ENCODE measurements at regions not wholly inside any gene's neighbourhood (a gene's known extent, or its start where the extent isn't known, plus 50 kb on each side); places are given as distances from the start of the nearest gene placed in this dataset.

GRCh38 chr16:35931722-35932121 is 2472.3 kb downstream of the TP53TG3F start:
- no peak overlapping the region for H3K27ac ChIP-seq (replicated peaks)
- DNase-seq (ENCODE audit: low read depth in 1 of 2, low spot score in 1 of 2): no peak

More at GRCh38 chr16:35931722-35932121, 2472.3 kb downstream of the TP53TG3F start:
- Histone ChIP-seq H3K27me3 (ENCODE audit: insufficient read depth, poor library complexity, severe bottlenecking) (no peaks in the 10 kb centered on the region), H3K4me3 (replicated peaks; ENCODE audit: insufficient read depth, low read length) (no peak overlapping the region)
- TF ChIP-seq SPI1 (IDR thresholded peaks at IDR 0.05; ENCODE audit: borderline replicate concordance, low read depth) (no peak), POLR2AphosphoS5 (IDR thresholded peaks at IDR 0.05; ENCODE audit: low read depth) (no peak), GABPA (IDR thresholded peaks at IDR 0.05; ENCODE audit: low read depth) (no peak), CTCF (IDR thresholded peaks at IDR 0.05; ENCODE audit: insufficient read depth, low read length) (no peak), REST (IDR thresholded peaks at IDR 0.05; ENCODE audit: insufficient replicate concordance, low read depth) (no peak)
